Activated T-cell treated with anti-CD3 and anti-CD28 coated beads for 48 hours (primary cell): ENCODE measurements at regions not wholly inside any gene's neighbourhood (a gene's known extent, or its start where the extent isn't known, plus 50 kb on each side); places are given as distances from the start of the nearest gene placed in this dataset.

ENCODE experiments used
- DNase-seq: peaks from one replicate; pipeline ENCODE4 v3.0.0-alpha.2; 2020; ENCODE audit warnings: low read depth

- DNase-seq: no peak
Measured at GRCh38 chr6:140897804-140898573, 1234.7 kb upstream of the GJE1 start.

GRCh38 chr6:140897349-140897748 lies 1235.4 kb upstream of the GJE1 start:
- no peak for DNase-seq

GRCh38 chr6:140893432-140893831 lies 1239.3 kb upstream of the GJE1 start:
- DNase-seq: no peak

GRCh38 chr6:140879946-140880345 lies 1252.8 kb upstream of the GJE1 start:
- no peak for DNase-seq

- DNase-seq: no peak
Measured at GRCh38 chr6:140874066-140874465, 1258.7 kb upstream of the GJE1 start.

- no peak for DNase-seq
Measured at GRCh38 chr6:140872885-140873284, 1259.8 kb upstream of the GJE1 start.

- no peak for DNase-seq
Measured at GRCh38 chr6:140871911-140872310, 1260.8 kb upstream of the GJE1 start.

- DNase-seq: no peak
Measured at GRCh38 chr6:140867336-140867735, 1265.4 kb upstream of the GJE1 start.

- no peak for DNase-seq
Measured at GRCh38 chr6:140858381-140858971, 1274.2 kb upstream of the GJE1 start.

GRCh38 chr6:140857739-140858380 lies 1274.9 kb upstream of the GJE1 start:
- no peak for DNase-seq

- no peak for DNase-seq
Measured at GRCh38 chr6:140855520-140855919, 1277.2 kb upstream of the GJE1 start.

- no peak for DNase-seq
Measured at GRCh38 chr6:140854318-140854717, 1278.4 kb upstream of the GJE1 start.

GRCh38 chr6:140850438-140850837 lies 1282.3 kb upstream of the GJE1 start:
- no peak for DNase-seq

- no peak for DNase-seq
Measured at GRCh38 chr6:140849456-140849855, 1283.3 kb upstream of the GJE1 start.

- no peak for DNase-seq
Measured at GRCh38 chr6:140847262-140847645, 1285.5 kb upstream of the GJE1 start.

GRCh38 chr6:140846503-140847261 lies 1286.0 kb upstream of the GJE1 start:
- DNase-seq: no peak

GRCh38 chr6:140845701-140846100 lies 1287.0 kb upstream of the GJE1 start:
- DNase-seq: no peak

GRCh38 chr6:140844167-140844566 lies 1288.6 kb upstream of the GJE1 start:
- no peak for DNase-seq

GRCh38 chr6:140833408-140833807 lies 1299.3 kb upstream of the GJE1 start:
- no peak for DNase-seq

GRCh38 chr6:140830666-140831065 lies 1302.1 kb upstream of the GJE1 start:
- DNase-seq: no peak

- DNase-seq: no peak
Measured at GRCh38 chr6:140828856-140829255, 1303.9 kb upstream of the GJE1 start.

- DNase-seq: no peak
Measured at GRCh38 chr6:140827593-140827992, 1305.1 kb upstream of the GJE1 start.

- DNase-seq: no peak
Measured at GRCh38 chr6:140825731-140826130, 1307.0 kb upstream of the GJE1 start.
